Amniotic epithelial cell (primary cell): ENCODE measurements at regions not wholly inside any gene's neighbourhood (a gene's known extent, or its start where the extent isn't known, plus 50 kb on each side); places are given as distances from the start of the nearest gene placed in this dataset.
"Not testable (repeated sequence)": the region's sequence is repeated elsewhere in the genome, so short reads cannot be mapped to it uniquely, and the experiment has no call there.

ENCODE experiments used
- DNase-seq: peaks from one replicate; pipeline ENCODE4 v3.0.0-alpha.2; 2010; ENCODE audit warnings: low read depth

DNA sequence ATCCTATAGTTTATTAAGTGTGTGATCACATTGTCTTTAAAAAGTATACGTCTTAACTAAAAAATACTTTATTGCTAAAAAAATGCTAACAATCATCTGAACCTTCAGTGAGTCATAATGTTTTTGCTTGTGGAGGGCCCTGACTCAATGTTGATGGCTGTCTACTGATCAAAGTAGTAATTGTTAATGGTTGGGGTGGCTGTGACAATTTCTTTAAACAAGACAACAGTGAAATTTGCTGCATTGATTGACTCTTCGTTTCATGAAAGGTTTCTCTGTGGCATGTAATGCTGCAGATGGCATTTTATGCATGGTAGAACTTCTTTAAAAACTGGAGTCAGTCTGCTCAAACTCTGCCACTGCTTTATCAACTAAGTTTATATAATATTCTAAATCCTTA lies 101.4 kb upstream of the IL15 start:
- no peak for DNase-seq

DNA sequence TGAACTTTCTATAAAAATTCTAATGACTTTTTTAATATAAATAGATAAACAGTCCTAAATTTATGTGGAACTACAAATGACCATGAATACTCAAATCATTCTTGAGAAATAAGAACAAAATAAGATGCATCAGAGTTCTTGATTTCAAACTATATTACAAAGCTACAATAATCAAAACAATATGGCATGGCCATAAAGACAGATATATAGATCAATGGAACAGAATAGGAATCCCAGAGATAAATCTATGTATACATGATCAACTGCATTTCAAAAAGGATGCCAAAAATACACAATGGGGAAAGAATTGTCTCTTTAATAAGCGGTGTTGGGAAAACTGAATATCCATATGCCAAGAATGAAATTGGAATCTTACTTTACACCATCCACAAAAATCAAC lies 98.4 kb upstream of the IL15 start:
- DNase-seq, result no peak

- peak; percentile 68 for DNase-seq
Measured at GRCh38 chr4:141540643-141541042, 95.7 kb upstream of the IL15 start.

DNA sequence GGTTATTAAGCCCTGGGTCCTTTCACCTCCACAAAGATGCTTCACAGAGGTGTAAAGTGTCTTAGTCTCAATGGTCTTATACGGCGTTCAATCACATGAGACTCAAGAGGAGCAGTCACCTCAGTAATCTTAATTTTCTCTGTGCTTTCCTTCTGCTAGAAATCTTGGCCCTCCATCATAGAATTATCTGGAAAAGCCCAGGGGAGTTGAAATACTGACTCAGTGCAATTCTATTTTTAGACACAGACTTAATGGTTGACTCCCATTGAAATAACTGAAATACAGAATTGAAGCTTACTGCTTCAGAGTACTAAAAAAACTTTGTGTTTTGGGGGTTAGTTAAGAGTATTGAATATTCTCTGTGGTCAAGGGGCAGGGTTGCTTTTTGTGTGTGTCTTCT lies 94.5 kb upstream of the IL15 start:
- DNase-seq, result peak; percentile 17

- no peak for DNase-seq
Measured at GRCh38 chr4:141543176-141543575, 93.2 kb upstream of the IL15 start.

DNA sequence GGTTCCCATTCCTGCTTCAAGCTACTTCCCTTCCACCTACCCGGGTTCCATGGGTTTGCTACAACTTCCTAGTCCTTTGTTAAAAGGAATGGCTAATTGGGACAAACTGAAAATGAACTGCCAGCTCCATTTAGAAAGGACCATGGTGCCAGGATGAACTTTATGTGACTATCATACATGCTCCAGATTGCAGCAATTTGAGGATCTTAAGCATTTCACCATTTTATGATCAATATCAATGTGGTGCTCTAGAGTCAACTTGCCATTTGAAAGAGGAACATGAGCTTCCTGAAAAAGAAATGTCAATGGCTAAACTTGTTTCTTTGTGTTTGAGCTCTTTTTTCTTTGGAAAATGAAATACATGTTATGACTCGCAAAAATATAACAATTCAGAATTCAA lies 92.7 kb upstream of the IL15 start:
- no peak for DNase-seq

DNA sequence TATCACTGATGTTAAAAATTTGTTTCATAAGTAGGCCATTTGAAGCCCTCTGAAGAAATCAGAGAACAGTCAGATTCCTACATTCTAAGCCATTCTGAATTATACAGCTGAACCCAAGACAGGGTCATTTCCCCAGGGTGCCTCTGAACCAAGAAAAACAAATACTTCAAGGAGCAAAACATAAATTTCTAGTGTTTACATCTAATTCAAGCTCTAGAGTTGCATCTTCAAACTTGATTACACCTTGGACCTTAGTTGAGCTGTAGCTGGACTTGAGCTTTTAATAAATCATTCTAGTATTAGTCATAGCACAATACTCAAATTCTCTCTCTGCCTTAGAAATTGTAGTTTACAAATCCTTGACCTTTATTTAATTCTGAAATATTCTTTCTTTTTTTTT lies 87.6 kb upstream of the IL15 start:
- DNase-seq, result peak; percentile 35

DNA sequence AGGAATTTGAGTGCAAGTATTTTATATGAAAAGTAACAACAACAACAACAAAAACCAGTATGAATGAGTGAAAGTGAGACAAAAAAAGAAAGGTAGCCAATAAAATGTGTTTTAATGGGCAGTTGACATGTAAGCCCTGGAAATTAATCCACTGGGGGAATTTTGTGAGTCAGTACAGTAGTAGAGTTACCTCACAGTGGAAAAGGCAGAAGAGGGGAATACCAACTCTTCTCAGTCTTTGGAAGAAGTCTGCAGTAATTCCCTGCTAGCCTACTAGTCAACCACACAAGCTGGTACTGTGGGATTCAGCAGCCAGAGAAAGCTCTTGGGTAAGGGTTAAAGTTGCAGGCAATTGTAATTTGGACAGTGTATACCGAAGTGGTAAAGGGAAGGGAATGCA lies 76.3 kb upstream of the IL15 start:
- peak; percentile 6 for DNase-seq

- DNase-seq, result no peak
Measured at GRCh38 chr4:141562649-141563048, 73.7 kb upstream of the IL15 start.

GRCh38 chr4:141563723-141564122 lies 72.7 kb upstream of the IL15 start:
- DNase-seq, result no peak

GRCh38 chr4:141564961-141565360 lies 71.4 kb upstream of the IL15 start:
- not testable (repeated sequence) for DNase-seq

DNA sequence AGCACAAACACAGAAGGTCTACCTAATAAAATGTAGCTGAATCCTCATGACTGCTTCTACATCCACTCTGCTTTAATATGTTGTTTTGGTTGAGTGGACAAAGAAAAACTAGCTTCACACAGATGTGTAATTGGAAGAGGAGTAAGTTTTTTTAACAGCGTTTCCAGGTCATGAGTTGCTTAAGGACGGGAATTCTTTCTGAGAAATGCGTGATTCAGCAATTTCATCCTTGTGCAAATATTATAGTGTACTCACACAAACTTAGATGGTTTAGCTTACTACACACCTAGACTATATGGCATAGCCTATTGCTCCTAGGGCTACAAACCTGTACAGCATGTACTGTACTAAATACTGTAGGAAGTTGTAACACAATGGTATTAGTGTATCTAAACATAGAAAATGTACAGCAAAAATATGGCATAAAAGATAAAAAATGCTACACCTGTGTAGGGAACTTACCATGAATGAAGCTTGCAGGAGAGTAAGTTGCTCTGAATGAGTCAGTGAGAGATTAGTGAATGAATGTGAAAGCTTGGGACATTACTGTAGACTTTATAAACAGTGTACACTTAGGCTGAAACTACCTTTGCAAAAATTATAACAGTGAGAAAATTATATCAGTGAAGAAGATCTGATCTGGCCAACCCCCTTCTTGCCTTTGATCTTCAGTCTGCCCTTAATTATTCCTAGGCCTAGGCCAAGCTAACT lies 70.8 kb upstream of the IL15 start:
- DNase-seq, result peak; percentile 13

GRCh38 chr4:141567326-141567915 lies 69.0 kb upstream of the IL15 start:
- no peak for DNase-seq

DNA sequence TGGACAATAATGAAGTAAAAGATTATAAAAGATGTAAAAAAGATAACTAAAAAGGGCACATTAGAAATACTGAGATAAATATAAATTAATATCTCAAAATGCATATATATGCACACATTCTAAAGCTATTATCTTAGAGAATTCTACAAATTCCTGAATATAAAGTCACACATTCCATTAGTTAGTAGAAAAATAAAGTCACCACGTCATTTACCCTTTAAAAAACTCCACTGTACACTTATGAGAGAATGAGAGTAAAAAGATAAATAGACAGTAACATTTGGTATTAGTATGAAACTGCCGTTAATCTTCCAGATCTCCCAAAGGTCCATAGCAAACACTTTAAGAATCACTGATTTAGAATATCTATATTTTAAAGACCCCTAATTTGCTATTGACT lies 67.2 kb upstream of the IL15 start:
- DNase-seq, result peak; percentile 16

DNA sequence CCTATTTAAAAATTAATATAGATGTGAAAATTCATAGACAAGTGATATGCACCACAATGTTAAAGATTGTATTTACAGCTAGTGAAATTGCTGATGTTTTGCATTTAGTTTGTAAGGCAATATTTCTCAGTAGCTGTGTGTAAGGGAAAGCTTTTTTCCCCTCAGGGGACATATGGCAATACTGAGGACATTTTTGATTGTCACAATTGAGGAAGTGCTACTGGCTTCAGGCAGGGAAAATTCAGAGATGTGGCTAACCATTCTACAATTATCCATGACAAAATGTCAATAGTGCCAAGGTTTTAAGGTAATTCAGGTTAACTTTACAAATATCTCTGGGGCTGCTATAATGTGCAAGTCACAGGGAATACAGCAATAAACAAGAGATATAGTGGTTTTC lies 66.1 kb upstream of the IL15 start:
- no peak for DNase-seq

GRCh38 chr4:141571362-141571761 lies 65.0 kb upstream of the IL15 start:
- DNase-seq, result peak; percentile 51

- no peak for DNase-seq
Measured at GRCh38 chr4:141571793-141572192, 64.6 kb upstream of the IL15 start.

DNA sequence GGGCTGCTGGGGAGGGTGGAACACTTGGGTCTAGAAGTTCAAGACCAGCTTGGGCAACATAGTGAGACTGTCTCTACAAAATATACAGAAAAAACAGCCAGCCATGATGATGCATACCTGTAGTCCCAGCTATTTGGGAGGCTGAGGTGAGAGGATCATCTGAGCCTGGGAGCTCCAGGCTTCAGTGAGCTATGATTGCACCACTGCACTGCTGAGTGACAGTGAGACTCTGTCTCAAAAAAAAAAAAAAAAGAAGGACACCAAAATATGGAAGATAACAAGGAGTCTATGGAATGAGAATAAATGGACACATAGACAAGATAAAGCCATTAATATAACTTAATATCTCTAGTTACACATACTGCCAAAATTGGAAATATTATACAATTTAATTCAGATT lies 62.7 kb upstream of the IL15 start:
- DNase-seq, result no peak

GRCh38 chr4:141575884-141576283 lies 60.5 kb upstream of the IL15 start:
- DNase-seq, result no peak

GRCh38 chr4:141576585-141577110 lies 59.7 kb upstream of the IL15 start:
- no peak for DNase-seq

DNA sequence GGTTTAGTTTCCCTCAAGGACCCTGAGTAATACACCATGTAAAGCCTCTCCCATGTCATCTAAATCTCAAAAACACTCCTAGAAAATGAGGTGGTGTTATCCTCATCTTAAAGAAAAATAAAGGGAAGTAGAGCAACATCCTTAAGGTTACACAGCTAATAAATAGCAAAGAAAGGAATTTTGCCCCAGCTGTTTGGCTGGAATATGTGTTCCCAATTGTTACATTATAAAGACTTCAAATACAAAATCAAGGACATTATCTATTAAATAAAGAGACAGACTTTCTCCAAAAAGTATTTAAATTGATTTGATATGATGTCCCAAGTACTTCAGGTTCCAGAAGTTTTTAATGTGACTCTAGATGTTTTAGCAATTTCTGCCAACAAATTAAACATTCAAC lies 57.9 kb upstream of the IL15 start:
- DNase-seq, result no peak

- DNase-seq, result peak; percentile 12
Measured at GRCh38 chr4:141580523-141580922, 55.9 kb upstream of the IL15 start.
